ENCODE measurements at regions not wholly inside any gene's neighbourhood (a gene's known extent, or its start where the extent isn't known, plus 50 kb on each side); places are given as distances from the start of the nearest gene placed in this dataset.

DNA sequence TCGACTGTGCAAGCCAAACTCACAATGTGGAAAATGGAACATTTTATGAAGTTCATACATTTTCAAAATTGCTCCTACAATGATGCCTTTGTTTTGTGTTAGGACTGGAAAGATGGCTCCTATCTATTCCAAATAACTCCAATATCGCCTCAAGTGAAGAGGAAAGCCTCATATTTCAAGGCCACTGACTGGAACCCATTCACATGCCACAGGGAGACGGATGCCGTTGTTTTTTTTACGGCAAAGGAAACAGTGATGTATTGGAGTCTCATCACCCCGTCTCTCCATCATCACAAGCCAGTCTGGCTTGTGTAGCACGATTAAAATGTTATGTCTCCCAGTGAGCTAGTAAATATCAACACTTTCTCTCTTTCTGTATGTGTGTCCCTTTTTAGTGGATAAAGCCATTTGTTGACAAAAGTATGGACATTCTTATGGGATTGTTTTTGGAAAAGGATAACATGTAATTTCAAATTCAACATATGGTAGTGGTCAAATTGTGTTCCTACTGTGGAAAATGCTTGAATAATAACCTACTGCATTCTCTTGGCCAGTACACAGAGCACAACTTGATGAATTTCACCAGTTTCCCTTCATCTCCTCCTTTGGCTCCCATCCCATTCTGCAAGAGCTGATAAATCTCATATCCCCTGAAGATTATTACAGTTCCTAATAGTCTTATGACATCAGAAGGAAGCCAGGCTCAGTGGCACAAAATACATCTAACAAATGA lies 109.5 kb upstream of the PITRM1 start:
- TF ChIP-seq, protein P1, sequence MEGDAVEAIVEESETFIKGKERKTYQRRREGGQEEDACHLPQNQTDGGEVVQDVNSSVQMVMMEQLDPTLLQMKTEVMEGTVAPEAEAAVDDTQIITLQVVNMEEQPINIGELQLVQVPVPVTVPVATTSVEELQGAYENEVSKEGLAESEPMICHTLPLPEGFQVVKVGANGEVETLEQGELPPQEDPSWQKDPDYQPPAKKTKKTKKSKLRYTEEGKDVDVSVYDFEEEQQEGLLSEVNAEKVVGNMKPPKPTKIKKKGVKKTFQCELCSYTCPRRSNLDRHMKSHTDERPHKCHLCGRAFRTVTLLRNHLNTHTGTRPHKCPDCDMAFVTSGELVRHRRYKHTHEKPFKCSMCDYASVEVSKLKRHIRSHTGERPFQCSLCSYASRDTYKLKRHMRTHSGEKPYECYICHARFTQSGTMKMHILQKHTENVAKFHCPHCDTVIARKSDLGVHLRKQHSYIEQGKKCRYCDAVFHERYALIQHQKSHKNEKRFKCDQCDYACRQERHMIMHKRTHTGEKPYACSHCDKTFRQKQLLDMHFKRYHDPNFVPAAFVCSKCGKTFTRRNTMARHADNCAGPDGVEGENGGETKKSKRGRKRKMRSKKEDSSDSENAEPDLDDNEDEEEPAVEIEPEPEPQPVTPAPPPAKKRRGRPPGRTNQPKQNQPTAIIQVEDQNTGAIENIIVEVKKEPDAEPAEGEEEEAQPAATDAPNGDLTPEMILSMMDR (conservative IDR thresholded peaks at IDR 0.05; ENCODE audit: low read depth, low read length): no peak
- TF ChIP-seq EZH2 (IDR thresholded peaks at IDR 0.05; ENCODE audit: low read length, unreplicated experiment): no peak

Measured in PC-3 (cell line).